HG03139 (cell line): ENCODE measurements at regions not wholly inside any gene's neighbourhood (a gene's known extent, or its start where the extent isn't known, plus 50 kb on each side); places are given as distances from the start of the nearest gene placed in this dataset.

Experiments
- ATAC-seq: cut with Tn5 transposase; IDR thresholded peaks from one replicate; pipeline ENCODE4 v1.9.1; 2021; ENCODE audit not compliant: unreplicated experiment

DNA sequence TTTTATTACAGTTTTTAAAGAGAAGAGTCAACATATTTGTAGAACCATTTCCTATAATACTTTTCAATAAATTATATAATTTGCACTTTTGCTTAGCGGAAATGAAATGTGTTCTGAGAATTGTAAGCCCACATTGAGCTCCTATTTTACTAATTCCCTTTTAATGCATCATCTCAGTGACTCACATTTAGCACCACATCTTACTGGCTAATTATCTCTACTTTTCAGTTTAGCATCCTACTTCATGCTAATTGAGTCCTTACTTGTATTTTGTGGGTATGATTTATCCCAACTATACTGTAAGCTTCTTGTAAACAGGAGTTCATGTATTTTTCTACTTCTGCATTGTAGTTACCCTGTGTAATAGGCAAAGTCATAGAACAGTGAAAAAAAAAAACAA is 67.5 kb downstream of the TMX1 start:
- ATAC-seq: no peak

DNA sequence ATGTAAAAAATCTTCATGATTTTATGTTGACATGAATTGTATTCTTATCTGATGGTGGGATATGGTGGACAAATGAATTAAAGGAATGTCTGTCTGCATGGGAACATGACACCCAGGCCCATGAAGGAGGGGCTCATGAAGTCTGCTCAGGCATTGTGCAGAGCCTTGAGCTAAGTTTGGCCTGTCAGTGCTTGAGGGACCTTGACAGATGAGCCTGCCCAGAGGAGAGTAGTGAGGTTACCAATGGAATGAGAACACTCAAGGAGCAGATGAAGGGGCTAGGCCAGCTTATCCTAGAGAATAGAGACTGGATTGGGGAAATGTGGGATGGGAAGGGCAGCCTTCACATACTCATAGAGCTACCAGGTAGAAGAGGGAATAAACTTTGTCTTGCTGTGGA is 68.8 kb downstream of the TMX1 start:
- no peak for ATAC-seq

DNA sequence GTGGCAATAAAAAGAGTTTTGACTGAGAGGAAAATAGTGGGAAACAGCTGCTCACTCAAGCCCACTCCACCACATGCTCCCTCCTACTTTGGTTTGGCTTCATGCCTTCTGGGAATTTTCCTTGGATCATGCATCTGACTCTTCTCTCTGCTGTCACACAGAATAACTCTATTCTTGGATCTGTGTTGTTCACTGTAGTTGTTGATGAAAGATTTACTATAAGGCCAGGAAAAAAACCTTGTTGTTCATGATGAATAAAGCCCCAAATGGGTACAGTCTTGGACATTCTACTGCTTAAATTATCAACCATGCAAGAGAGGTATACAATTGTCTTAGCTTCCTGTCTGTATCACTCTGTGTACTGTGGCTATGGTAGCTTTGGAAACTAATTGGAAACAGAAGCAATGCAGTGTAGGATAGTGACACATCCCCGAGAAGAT is 70.5 kb downstream of the TMX1 start:
- no peak for ATAC-seq

DNA sequence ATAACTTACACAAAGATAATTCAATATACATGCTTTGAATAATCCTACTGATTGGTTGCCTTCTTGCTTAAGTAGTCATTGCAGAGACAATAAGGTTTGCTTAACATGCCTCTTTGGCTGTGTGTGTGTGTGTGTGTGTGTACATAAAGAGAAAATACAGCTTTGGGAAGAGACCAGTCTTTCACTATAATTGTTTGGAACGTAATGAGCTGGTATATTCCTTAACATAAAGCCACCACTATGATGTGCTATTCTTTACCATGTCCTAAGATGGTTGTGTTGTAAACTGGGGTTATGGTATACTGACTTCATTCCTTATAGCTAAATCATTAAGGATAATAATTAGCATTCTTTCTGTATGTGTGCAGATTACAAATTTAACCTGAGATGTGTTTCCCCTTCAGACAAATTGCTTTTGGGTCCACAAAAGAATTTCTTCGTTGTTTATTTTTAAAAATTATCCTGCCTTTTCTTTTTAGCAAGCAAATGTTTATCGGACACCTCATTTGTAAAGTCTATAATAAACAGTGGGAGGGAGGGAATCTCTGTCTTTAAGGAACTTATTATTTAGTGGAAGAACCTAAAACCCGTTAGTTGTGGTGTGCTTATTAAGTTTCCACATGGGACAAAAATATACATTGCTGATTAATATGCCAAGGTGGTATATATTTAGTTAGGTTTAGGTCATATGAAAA is 74.4 kb downstream of the TMX1 start:
- ATAC-seq: no peak

DNA sequence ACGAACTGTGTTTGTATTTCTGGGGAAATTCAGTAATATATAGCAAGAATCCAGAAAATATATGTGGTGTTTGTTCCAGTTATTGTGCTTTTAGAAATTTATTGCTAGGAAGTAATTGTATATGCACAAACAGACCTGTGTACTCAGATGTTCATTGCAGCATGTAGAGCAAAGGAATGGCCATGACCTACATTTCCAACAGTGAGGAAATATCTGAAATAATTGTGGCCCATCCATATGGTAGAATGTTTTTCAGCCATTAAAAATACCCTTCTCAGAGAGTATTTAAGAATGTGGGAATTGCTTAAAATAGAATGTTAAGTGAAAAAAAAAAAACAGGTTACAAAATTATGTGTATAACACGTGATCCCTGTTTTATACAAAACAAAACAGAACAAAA is 77.3 kb downstream of the TMX1 start:
- no peak for ATAC-seq

DNA sequence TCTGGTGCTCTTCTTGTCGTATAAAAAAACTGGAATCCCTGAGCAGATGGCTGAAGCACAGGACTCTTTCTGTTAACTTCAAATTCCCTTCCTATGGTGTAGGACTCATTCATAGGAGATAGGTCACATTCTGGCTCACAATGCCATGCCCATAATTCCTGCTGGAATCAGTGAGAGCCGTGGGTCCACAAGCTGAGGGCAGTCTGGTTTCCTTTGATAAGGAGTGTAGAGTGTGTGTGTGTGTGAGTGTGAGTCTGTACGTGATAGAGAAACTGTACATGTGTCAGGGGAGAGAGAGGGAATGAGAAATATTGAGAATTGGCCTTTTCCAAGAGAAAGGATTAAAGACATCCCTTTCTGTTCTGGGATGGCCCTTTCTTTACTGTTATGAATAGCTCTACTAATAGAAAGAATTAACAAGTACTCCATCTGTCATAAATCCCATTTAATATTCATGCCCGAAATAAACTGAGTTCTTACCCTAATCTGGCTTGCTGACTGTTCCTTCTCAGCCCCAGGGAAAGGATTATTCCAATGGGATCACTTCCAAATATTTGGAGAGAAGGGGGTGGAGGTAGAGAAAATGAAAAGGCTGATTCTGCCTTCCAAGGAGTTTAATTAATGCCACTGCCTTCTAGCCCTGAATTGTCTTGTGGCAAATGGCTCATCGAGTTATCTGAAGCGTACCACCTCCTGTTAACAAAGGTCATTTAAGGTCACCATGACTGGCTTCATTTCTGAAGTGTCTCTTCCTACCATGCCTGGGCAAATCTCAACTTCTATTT is 79.0 kb downstream of the TMX1 start:
- ATAC-seq: no peak

DNA sequence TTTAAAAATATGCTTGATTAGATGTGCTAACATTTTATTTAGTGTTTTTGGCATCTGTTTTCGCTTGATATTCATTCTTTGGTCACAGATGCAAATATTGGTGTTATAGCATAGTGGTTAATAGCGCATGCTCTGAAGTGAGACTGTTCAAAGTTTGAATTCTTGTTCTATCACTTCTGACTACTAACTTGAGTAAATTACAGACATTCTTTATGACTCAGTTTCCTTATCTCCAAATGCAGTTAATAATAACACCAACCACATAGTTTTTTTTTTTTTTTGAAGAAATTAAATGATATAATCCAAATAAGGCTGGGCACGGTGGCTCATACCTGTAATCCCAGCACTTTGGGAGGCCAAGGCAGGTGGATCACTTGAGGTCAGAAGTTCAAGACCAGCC is 81.0 kb downstream of the TMX1 start:
- no peak for ATAC-seq

DNA sequence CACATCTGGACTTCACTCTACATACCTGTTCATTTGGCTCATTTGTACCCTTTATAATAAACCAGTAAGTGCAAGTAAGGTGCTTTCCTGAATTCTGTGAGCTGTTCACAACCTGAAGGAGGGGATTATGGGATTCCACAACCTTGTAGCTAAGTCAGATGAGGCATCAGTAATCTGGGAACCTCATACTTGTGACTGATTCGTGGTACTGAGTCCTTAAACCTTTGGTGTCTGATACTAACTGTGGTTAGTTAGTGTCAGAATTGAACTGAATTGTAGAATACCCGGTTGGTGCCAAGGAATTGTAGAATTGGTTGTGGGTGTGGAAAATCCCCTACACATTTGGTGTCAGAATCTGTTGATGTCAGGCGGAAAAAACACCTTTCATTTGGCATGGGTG is 83.4 kb downstream of the TMX1 start:
- ATAC-seq: no peak

DNA sequence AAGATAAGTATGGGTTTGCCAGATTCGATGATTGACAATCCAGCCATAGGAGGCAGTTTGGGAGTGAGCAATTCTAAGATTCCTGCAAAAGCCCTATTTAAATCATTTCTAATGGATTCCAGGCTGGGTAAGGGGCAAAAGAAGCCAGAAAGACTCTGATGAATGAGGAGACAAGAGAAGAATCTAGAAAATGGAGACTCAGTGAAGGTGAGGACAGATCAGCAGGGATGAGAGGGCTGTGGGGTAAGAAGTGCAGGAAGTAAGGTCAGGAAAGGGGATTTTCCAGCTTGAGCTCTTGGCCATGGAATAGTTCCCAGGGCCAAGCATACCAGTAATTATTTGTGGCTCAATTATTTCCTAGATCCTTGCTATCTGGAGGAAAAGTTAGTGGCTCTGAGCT is 87.3 kb downstream of the TMX1 start:
- ATAC-seq: no peak

DNA sequence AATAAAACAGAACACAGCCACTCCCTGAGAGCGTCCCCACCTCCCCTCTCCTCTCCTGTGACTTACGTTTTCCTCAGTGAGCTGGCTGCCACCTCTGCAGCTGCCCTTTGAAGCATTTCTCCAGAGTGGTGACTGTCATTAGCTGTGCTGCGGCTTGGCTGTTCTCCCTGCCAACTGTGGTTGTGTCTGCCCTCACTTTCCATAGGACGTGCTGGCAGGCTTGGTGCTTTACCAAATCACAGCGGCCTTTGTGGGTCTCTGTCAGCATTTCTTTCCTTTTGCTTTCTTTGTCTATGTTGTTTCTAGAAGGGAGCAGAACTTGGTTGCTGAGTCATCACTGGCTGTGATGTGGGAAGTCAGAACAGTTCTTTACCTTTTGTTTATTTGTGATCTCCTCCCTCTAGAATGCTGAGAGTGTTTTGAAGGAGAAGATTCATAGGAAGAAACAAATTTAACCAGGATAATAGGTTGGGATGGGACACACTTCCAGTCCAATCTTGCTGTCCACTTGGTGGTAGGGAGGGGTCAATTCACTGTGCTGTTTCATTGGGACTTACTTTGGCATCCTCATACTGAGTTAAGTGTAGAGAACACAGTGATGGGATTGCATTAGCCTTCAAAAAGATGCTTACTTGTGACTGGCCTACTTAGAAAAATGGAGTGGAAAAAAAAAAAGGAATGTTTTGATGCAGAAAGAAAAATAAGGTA is 88.2 kb downstream of the TMX1 start:
- ATAC-seq: no peak

DNA sequence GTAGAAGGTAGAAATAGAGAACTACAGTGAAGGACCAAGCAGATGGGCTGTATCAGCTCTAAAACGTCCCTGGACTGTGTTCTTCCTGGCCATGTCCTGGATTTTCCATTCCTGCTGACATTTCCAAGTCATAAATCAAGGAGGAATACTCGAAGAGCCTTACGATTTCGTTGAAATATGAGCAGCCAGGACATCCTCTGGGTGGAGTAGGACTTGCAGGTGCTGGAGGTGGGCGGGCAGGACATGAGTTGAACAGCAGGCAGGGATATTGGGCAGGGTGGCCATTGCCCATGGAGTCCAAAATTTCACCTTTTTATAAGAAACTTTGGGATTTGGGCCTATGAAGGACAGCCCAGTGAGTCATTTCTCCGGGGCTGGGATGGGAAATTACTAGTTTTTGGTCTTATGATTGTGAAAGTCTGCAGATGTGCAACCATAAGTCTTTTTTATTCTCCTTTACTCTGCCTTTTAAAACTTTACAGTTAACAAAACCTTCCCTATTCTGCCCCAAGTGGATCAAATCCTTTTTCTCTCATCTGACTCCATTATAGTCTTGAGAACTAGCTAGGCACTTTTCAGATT is 88.8 kb downstream of the TMX1 start:
- no peak for ATAC-seq

DNA sequence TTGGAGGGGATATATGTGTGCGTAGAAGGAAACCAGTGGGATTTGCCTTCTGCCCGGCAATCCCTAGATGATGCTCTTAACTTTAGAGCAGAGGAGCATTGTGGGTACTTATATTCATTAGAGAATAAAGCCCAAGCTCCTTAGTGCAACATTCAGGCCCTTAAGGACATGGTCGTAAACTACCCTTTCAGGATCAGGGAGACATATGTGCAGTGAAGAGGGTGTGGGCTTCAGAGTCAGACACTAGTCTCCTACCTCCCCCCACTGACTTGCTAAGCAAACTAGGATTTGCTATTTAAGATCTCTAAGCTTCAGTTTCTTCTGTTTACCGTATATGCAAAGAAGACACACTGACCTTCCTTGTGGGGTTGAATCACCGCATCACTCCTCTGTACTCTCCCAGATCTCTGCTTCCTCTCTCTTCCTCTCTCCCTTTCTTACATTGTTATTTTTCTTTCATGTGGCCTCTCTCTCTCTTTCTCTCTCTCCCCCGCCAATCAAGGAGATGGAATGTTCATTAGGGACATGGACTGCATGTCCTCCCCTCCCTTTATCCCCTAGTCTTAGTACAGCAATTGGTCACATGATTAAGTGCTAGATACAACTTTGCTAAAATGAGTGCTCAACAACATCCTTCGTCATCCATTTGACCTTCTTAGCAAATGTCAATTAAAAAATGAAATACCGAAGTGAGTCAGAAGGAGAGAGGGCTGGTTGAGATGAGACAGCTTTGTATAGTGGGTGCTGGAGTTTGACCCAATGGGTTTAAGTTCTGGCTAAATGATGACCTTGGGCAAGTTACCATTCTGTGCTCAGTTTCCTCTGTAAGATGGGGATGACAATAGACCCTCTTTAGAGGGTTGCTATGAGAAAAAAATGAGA is 91.7 kb downstream of the TMX1 start:
- ATAC-seq: no peak

DNA sequence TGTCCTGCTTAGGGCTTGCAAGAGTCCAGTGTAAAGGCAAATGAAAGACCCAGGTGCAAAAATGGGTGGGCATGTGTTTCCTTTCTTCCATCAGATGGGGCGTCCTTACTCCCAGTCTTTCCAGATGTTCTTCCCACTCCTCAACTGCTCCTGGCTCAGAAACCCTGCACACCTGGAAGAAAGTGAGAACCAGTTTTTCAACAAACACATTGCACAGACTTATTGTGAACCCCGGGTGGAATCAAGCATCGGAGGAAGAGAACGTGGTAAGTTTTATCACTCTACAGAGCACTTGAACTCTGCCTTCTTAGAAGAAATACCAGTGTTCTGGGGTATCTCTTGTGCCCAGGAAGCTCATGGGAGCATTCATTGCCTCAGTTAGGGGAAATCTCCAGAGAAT is 93.3 kb downstream of the TMX1 start:
- no peak for ATAC-seq

DNA sequence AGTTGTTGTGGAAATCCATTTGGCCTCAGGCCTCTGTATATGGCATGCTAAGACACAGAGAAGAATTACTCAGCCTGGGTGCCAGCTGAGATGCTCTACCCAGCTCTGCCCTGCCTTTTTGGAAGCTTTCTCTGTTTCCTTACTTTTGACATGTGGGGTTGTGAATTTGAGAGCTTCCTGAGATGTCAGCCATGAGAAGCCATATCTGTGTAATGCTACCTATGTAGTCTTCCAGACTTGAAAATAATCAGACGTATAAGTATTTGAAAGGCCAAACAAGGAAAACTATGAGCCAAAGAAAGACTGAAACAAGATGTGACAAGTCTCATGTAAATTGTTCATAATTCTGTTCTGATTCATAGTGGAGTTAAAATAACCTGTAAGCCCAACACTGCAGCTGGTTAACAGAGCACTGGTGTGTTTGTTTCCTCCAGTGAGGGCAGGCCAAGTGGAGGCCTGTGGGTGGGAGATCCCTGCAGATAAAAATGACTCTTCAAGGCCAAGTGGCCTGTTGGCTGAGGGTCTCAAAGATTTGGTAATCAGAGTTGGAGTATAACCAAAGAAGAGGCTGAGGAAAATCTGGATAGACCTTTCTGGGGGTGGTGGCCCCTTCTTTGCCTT is 94.0 kb downstream of the TMX1 start:
- no peak for ATAC-seq

DNA sequence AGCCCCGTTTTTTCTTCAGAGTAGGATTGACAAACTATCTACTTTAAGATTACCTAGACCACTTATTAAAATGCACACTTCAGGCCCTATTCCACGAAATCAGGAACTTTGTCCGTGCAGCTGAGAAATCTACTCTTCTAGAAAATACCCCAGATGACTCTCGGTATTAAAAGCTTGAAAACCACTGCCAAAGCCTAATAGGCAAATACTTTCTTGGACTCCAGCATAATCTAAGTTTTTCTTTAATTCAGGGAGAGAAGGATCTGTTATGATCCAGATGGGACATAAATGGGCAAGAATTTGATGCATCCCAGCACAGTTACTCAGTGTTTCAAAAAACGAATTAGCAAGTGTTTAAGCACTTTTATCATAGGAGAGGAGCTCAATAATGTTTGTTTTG is 94.5 kb downstream of the TMX1 start:
- ATAC-seq: no peak

DNA sequence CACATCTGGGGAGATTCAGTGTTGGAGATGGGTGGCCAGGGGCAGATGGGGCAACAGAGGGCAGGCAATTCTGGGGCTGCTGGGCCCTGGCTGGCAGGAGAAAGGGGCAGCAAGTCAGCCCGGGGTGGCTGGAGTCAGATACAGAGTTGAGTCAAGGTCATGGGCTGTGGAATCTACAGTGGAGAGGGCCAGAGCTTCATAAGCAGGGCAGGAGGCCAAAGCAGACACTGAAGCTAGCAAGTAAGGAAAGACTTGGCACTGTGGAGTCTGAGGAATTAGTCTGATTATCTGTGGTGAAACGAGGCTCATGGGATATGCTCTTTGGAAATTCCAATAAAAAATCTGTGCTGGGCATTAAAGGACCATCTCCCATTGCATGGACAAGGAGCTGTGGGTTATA is 95.5 kb downstream of the TMX1 start:
- ATAC-seq: no peak

DNA sequence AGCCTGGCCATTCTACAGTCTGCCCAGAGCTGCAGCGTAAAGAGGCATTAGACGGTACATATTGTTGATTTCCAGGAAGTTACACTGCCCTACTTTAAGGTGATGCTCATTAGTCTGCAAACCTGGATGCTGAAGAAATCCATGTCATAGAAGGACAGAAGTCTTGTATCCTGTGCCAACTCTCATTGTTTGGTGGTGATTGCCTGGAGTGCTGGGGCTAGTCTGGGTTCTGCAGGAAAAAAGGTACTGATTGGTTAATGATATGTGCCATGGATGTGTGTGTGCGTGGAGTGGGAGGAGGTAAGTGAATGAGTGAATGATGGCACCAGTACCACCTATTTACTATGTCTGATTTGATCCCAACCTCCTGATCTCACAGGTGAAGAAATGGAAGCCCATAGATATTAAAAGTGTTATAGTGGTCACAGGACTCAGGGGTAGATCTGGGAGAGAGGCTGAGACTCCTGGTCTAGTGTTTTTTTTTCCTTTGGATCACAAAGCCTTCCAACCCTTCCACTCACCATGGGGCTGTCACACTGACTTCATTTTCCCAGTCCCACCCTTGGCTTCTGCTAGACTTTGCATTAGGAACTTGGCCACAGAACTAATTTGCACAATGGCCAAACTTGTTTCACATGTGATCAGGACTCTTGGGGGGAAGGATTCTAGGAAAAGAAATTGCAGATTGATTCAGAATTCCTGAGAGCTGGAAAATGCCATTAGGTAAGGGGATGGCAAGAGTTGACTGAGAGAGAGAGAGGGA is 96.1 kb downstream of the TMX1 start:
- no peak for ATAC-seq

DNA sequence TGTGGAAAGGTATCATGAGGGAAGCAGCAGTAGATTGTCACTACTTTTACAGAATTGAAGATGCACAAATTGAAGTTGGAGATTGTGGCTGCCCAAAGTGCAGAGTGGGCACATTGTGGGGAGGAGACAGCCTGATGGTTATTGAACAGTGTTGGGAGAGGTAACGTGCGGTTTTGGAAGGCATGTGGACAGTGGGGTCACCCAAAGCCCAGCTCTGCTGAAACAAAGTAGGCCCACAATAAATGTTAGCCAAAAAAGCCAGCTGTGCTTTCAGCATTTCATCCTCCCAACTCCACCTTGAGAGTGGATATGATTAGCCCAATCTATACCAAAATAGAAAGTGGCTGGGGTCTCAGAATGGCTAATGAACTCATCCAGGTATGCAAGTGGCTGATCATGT is 96.7 kb downstream of the TMX1 start:
- ATAC-seq: no peak

DNA sequence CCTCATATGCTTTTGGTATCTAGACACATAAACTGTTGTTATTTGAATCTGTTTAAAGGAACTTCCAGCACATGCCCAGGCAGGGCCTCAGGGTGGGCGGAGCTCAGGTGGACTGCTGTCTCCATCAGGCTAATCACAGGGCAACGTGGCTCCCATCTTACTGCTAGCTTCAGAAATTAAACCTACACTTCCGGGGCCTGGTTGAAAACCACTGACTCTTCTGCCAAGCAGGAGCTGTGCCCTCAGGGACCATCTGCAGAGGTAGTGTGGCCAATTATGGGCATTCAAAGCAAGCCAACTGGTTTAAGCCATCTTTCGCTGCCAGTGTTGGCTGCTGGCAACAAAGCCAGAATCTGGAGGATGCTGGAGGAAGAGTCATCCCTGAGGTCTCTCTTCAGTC is 97.5 kb downstream of the TMX1 start:
- no peak for ATAC-seq

DNA sequence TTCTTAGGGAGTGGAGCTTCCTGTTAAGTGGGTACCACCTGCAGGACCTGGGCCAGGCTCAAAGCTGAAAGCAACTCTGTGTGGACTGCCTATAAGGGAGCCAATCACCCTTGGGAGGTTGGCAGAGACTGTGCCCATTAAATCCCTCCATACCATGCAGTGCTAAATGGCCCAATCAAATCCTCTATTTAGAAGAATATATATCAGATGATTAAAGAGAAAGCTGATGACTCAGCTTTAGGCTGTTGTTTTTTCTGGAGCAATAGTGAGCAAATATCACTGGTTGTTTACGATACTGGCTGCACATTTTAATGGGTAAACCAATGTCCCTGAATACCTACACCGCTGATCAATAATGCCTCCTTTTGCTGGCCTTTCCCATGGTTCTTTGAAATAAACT is 101.3 kb downstream of the TMX1 start:
- no peak for ATAC-seq
